Esophagus muscularis mucosa (tissue), 4 donors: ENCODE measurements at regions not wholly inside any gene's neighbourhood (a gene's known extent, or its start where the extent isn't known, plus 50 kb on each side); places are given as distances from the start of the nearest gene placed in this dataset.

ENCODE experiments used
- EP300 ChIP-seq: sonication (generic); formaldehyde crosslinking; IDR thresholded peaks from one replicate; pipeline ENCODE4 v1.6.1; 2017; ENCODE audit warnings: antibody characterized with exemption
- POLR2A ChIP-seq: fragments of 450-650 bp; IDR thresholded peaks from one replicate; pipeline ENCODE4 v1.6.1; 2017; ENCODE audit warnings: antibody characterized with exemption, moderate library complexity, mild to moderate bottlenecking, low read depth
- POLR2AphosphoS5 ChIP-seq, 2 donors: sonication (generic); formaldehyde crosslinking; IDR thresholded peaks; one replicate each; pipeline ENCODE4 v1.6.1; 2017; ENCODE audit warnings: antibody characterized with exemption in 2 of 2
- TF ChIP-seq, protein P1 (sequence below), 3 experiments: fragments of 200-600 bp in 2 of 3; fragments of 450-650 bp in 1 of 3; sonication (generic) in 2 of 3; IDR thresholded peaks; one replicate each; pipeline ENCODE4 v1.5.1; 2017 to 2019; ENCODE audit warnings: antibody characterized with exemption in 3 of 3, mild to moderate bottlenecking in 2 of 3, moderate library complexity in 1 of 3

DNA sequence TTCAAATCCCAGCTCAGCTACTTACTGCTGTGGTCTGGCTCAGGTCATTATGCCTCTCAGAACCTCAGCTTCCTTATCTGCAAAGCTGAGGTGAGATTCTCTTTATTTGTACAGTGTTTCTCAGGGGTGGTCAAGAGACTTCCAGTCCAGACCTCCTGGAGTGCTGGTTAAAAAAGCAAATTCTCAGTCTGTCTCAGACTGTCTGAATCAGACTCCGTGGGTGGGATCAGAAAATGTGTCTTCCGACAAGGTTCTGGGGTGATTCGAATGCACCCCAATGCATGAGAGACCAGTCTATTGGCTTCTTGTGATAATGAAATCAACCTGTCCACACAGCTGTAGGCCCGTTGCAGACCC, 137.7 kb upstream of the SMIM23 start:
- TF ChIP-seq, protein P1, sequence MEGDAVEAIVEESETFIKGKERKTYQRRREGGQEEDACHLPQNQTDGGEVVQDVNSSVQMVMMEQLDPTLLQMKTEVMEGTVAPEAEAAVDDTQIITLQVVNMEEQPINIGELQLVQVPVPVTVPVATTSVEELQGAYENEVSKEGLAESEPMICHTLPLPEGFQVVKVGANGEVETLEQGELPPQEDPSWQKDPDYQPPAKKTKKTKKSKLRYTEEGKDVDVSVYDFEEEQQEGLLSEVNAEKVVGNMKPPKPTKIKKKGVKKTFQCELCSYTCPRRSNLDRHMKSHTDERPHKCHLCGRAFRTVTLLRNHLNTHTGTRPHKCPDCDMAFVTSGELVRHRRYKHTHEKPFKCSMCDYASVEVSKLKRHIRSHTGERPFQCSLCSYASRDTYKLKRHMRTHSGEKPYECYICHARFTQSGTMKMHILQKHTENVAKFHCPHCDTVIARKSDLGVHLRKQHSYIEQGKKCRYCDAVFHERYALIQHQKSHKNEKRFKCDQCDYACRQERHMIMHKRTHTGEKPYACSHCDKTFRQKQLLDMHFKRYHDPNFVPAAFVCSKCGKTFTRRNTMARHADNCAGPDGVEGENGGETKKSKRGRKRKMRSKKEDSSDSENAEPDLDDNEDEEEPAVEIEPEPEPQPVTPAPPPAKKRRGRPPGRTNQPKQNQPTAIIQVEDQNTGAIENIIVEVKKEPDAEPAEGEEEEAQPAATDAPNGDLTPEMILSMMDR (IDR thresholded peaks at IDR 0.05): no peak
- TF ChIP-seq POLR2AphosphoS5 (IDR thresholded peaks at IDR 0.05) (no peak), EP300 (no peak), POLR2A (no peak)
